Epithelial cell of proximal tubule (primary cell): ENCODE measurements at regions not wholly inside any gene's neighbourhood (a gene's known extent, or its start where the extent isn't known, plus 50 kb on each side); places are given as distances from the start of the nearest gene placed in this dataset.
A peak's percentile ranks its signal among the peaks of the same experiment; 100 is the strongest.

ENCODE experiments used
- DNase-seq: peaks from one replicate; pipeline ENCODE4 v3.0.0-alpha.2; 2011; ENCODE audit warnings: low read depth
- H3K4me3 ChIP-seq: 2 replicates; pipeline ENCODE4 v1.5.1; 2011; ENCODE audit warnings: low read depth, mild to moderate bottlenecking, low read length
- TF ChIP-seq, protein P1 (sequence below): conservative IDR thresholded peaks from 2 replicates; pipeline ENCODE4 v1.5.1; 2012; ENCODE audit warnings: low read depth, mild to moderate bottlenecking, low read length

DNA sequence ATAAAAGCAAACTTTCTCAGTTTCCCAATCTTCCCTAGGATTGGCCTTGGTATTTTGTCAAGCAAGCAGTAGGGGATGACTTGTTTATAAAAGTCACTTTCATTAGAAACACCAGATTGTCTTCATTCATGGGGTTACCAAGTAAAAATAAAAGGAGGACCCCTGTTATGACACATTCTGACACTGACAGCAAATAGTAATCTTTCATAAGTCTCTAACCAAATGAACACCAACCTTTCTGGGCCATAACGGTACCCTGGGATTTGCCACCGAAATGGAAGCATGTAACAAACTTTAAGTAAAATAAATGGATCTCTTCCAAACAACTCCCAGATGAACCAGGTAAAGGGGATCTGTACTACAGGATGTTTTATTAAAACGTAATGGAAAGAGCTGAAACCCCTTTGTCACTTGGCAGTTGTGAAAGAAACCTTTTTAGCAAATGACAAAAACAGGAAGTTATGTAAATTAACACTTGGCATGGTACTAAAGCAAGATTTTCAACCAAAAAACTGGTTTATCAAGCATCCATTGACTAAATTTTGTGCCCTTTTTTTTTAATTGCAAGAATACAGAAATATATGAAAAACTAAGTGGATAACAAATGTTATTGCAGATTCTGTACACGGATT is 335.6 kb downstream of the RBM26 start:
- no peak for DNase-seq
- no peak overlapping the region for H3K4me3 ChIP-seq
- TF ChIP-seq, protein P1, sequence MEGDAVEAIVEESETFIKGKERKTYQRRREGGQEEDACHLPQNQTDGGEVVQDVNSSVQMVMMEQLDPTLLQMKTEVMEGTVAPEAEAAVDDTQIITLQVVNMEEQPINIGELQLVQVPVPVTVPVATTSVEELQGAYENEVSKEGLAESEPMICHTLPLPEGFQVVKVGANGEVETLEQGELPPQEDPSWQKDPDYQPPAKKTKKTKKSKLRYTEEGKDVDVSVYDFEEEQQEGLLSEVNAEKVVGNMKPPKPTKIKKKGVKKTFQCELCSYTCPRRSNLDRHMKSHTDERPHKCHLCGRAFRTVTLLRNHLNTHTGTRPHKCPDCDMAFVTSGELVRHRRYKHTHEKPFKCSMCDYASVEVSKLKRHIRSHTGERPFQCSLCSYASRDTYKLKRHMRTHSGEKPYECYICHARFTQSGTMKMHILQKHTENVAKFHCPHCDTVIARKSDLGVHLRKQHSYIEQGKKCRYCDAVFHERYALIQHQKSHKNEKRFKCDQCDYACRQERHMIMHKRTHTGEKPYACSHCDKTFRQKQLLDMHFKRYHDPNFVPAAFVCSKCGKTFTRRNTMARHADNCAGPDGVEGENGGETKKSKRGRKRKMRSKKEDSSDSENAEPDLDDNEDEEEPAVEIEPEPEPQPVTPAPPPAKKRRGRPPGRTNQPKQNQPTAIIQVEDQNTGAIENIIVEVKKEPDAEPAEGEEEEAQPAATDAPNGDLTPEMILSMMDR: no peak

DNA sequence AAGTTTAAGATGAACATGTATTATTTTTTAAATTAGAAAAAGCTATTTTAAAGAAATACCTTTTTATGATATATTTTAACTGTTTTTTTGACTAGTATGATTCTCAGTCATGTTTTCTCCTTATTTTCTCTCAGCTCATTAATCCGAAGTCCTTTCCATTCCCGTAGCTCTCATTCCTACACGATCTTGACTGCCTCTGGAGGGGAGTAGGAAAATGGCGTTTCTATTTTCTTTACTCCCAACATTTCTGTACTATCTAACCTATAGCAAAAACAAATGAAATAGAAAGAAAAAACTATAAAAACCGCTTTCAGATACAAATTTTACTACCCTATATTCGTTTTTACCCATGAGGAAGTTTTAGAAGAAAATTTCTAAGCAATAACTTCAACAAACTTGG is 343.8 kb downstream of the RBM26 start:
- DNase-seq: no peak
- no peak overlapping the region for H3K4me3 ChIP-seq
- TF ChIP-seq, protein P1: no peak

DNA sequence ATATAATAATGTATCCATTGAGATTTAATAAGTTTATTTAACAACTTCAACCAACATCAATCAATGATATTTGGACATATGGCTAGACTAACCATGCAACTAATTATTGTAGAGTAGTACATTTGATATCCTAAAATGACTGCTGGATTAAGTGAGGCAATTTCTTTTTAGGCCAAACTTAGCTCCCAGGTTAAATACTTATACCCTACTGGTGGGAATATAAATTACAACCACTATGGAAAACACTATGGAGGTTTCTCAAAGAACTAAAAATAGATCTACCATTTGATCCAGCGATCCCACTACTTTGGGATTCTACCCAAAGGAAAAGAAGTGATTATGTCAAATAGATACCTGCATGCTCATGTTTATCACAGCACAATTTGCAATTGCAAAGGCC is 345.8 kb downstream of the RBM26 start:
- H3K4me3 ChIP-seq: no peak overlapping the region
- no peak for DNase-seq
- TF ChIP-seq, protein P1: peak; percentile 11

DNA sequence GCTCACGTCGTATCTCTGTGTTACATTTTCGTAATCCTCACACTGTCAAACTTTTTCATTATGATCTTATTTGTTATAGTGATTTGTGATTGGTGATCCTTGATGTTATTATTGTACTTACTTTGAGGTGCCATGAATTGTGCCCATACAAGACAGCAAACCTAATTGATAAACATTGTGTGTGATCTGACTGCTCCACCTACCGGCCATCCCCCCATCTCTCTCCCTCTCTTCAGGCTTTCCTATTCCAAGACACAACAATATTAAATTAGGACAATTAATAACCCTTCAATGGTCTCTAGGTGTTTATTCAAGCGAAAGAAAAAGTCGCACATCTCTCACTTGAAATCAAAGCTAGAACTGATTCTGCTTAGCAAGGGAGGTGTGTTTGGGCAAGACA is 349.3 kb downstream of the RBM26 start:
- TF ChIP-seq, protein P1: peak; percentile 25
- no peak for DNase-seq
- H3K4me3 ChIP-seq: no peak overlapping the region

DNA sequence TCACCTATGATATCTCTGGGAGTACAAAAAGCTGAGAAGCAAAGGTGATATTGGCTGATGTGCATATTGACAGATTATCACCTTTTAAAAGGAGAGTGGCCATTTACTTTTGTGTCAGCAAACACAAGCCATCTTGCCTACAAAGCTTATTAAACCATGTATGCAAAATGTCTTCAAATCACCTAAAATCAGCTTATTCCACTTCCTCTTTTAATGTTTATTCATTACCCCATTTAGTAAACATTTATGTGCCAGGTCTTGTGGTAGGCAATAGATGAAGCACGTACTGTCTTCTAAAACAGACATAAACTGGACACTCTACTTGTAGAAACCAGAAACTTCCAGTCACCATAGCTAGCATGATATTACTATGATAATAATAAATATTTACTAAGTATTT is 354.6 kb downstream of the RBM26 start:
- no peak for DNase-seq
- TF ChIP-seq, protein P1: no peak

DNA sequence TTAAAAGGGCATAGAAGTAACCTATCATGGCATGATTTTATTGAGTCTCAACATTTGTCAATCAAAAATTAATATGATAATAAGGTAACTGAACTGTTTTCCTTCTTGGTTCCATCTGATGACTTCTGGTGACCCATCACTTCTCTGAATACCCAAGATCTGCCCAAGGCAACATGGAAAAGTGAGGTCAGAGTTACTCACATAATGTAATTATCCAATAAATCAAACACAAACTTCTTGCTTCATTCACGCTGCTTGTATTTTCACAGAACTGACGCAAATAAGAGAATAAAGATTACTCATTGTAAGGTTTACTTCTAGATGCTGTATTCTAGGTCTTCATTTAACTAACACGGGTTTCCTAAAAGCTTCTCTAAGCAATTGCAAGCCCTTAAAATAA is 361.6 kb downstream of the RBM26 start:
- TF ChIP-seq, protein P1: no peak
- no peak overlapping the region for H3K4me3 ChIP-seq
- no peak for DNase-seq

More for the DNA sequence above, 354.6 kb downstream of the RBM26 start:
- H3K4me3 ChIP-seq: no peak overlapping the region

DNA sequence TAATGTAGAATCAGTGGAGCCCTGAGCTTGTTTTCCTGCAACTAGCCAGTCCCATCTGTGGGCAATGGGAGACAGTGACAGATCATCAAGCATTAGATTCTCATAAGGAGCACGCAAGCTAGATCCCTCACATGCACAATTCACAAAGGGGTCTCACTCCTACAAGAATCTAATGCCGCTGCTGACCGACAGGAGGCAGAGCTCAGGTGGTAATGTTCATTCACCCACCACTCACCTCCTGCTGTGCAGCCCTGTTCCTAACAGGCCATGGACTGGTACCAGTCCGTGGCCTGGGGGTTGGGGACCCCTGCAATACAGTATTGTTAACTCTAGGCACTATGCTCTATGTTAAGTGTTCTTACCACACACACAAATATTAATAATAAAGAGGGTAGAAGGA is 362.8 kb downstream of the RBM26 start:
- DNase-seq: no peak
- H3K4me3 ChIP-seq: no peak overlapping the region
- TF ChIP-seq, protein P1: no peak
